Stomach (tissue), 8 donors: ENCODE measurements at regions not wholly inside any gene's neighbourhood (a gene's known extent, or its start where the extent isn't known, plus 50 kb on each side); places are given as distances from the start of the nearest gene placed in this dataset.

ENCODE experiments used
- DNase-seq, 2 donors: peaks; one replicate each; pipeline versions ENCODE4 v3.0.0 to v3.0.0-alpha.2; 2013 to 2019
- H3K27ac ChIP-seq, 5 donors: fragments of 200-600 bp in 4 of 5; sonication (generic) in 4 of 5; one replicate each; pipeline ENCODE4 v1.5.1; 2013 to 2019; ENCODE audit warnings: mild to moderate bottlenecking in 1 of 5, moderate library complexity in 1 of 5
- H3K27me3 ChIP-seq, 3 donors: fragments of 200-600 bp; sonication (generic); one replicate each; pipeline ENCODE4 v1.5.1; 2017 to 2019; ENCODE audit warnings: mixed run types in 1 of 3
- H3K36me3 ChIP-seq, 4 donors: fragments of 200-600 bp; sonication (generic); 1 replicate in 3 of 4; 2 replicates in 1 of 4; pipeline ENCODE4 v1.5.1; 2016 to 2019
- H3K4me1 ChIP-seq, 4 donors: fragments of 200-600 bp; sonication (generic); one replicate each; pipeline ENCODE4 v1.5.1; 2016 to 2019
- H3K4me3 ChIP-seq, 4 donors: fragments of 200-600 bp; sonication (generic) in 3 of 4; one replicate each; pipeline ENCODE4 v1.5.1; 2016 to 2019; ENCODE audit warnings: mild to moderate bottlenecking in 1 of 4
- H3K9me3 ChIP-seq, 4 donors: fragments of 200-600 bp; sonication (generic); one replicate each; pipeline ENCODE4 v1.5.1; 2016 to 2019
- CTCF ChIP-seq, 7 experiments: fragments of 450-650 bp in 4 of 7; fragments of 200-600 bp in 3 of 7; sonication (generic) in 3 of 7; IDR thresholded peaks; one replicate each; pipeline ENCODE4 v1.5.1; 2016 to 2019; ENCODE audit warnings: antibody characterized with exemption in 7 of 7, control low read depth in 2 of 7, mild to moderate bottlenecking in 1 of 7
- EP300 ChIP-seq: sonication (generic); formaldehyde crosslinking; IDR thresholded peaks from one replicate; pipeline ENCODE4 v1.6.1; 2017; ENCODE audit warnings: antibody characterized with exemption
- POLR2A ChIP-seq, 4 donors: fragments of 450-650 bp; IDR thresholded peaks; one replicate each; pipeline ENCODE4 v1.6.1; 2016; ENCODE audit warnings: antibody characterized with exemption in 4 of 4, control low read depth in 2 of 4, mild to moderate bottlenecking in 1 of 4, moderate library complexity in 1 of 4
- POLR2AphosphoS5 ChIP-seq, 3 donors: sonication (generic); formaldehyde crosslinking; IDR thresholded peaks; one replicate each; pipeline ENCODE4 v1.6.1; 2016; ENCODE audit warnings: antibody characterized with exemption in 3 of 3
- WGBS, 5 donors: extraction: QIAGEN DNeasy Blood & Tissue Kit in 3 of 5; methylation state at CpG; one replicate each; pipeline versions ENCODE4 v1.1.5 to v1.1.7; 2013 to 2018; 5-methylcytosine and 5-hydroxymethylcytosine counted together
- intact Hi-C: fragments of 100-400 bp; cut with DNase I; formaldehyde crosslinking; loops from one replicate; pipeline ENCODE4 v1.15.1; 2023; ENCODE audit warnings: low total_unique reads
- donor health status: healthy with polysubstance abuse.
- donor health status: Bipolar disorder and iron deficiency.
- donor health status: healthy.

- no peak for DNase-seq
- H3K36me3 ChIP-seq, result no peaks in the 10 kb centered on the region
- H3K4me1 ChIP-seq, result no peaks in the 10 kb centered on the region
- H3K9me3 ChIP-seq, result no peaks in the 10 kb centered on the region
- H3K4me3 ChIP-seq, result no peak overlapping the region
- H3K27me3 ChIP-seq, result no peaks in the 10 kb centered on the region
- 76 to 84% (median 78%) methylated on average over 3 of the region's 3 CpGs for WGBS, 5 donors
- intact Hi-C loops, result no loop called here
- H3K27ac ChIP-seq, result no peak overlapping the region
- no peak for TF ChIP-seq CTCF (IDR thresholded peaks at IDR 0.05)
- TF ChIP-seq POLR2A (IDR thresholded peaks at IDR 0.05), result no peak
- no peak for TF ChIP-seq POLR2AphosphoS5 (IDR thresholded peaks at IDR 0.05)
- TF ChIP-seq EP300, result no peak
These were observed 267.8 kb upstream of the MANEA start for GRCh38 chr6:95309545-95309944.

- 65 to 90% (median 80%) methylated on average over 1 of the region's 1 CpG for WGBS, 5 donors
- no peaks in the 10 kb centered on the region for H3K27me3 ChIP-seq
- intact Hi-C loops, result no loop called here
- H3K36me3 ChIP-seq, result no peaks in the 10 kb centered on the region
- TF ChIP-seq POLR2AphosphoS5 (IDR thresholded peaks at IDR 0.05), result no peak
- no peak for TF ChIP-seq CTCF (IDR thresholded peaks at IDR 0.05)
- no peak for TF ChIP-seq POLR2A (IDR thresholded peaks at IDR 0.05)
- no peak for TF ChIP-seq EP300
- H3K4me3 ChIP-seq, result no peak overlapping the region
- H3K4me1 ChIP-seq, result no peaks in the 10 kb centered on the region
- DNase-seq, result no peak
- no peaks in the 10 kb centered on the region for H3K9me3 ChIP-seq
- no peak overlapping the region for H3K27ac ChIP-seq
These were observed 259.2 kb upstream of the MANEA start for GRCh38 chr6:95318137-95318536.

- Histone ChIP-seq H3K4me3 (no peak overlapping the region), H3K4me1 (no peaks in the 10 kb centered on the region), H3K9me3 (no peaks in the 10 kb centered on the region), H3K27ac (no peak overlapping the region), H3K36me3 (no peaks in the 10 kb centered on the region), H3K27me3 (no peaks in the 10 kb centered on the region)
- no peak for TF ChIP-seq POLR2A (IDR thresholded peaks at IDR 0.05)
- TF ChIP-seq CTCF (IDR thresholded peaks at IDR 0.05), result no peak
- TF ChIP-seq POLR2AphosphoS5 (IDR thresholded peaks at IDR 0.05), result no peak
- no peak for TF ChIP-seq EP300
- WGBS, 5 donors, result 62 to 65% (median 64%) methylated on average over 2 of the region's 2 CpGs
- intact Hi-C loops, result no loop called here
- DNase-seq, result no peak
These were observed 256.2 kb upstream of the MANEA start for GRCh38 chr6:95321126-95321525.

GRCh38 chr6:95325916-95326315 lies 251.4 kb upstream of the MANEA start:
- WGBS, 5 donors, result 24 to 70% (median 51%) methylated on average over 1 of the region's 1 CpG
- DNase-seq, result no peak
- H3K36me3 ChIP-seq, result no peaks in the 10 kb centered on the region
- TF ChIP-seq EP300, result no peak
- TF ChIP-seq POLR2AphosphoS5 (IDR thresholded peaks at IDR 0.05), result no peak
- no peak for TF ChIP-seq CTCF (IDR thresholded peaks at IDR 0.05)
- no peak for TF ChIP-seq POLR2A (IDR thresholded peaks at IDR 0.05)
- no peak overlapping the region for H3K27ac ChIP-seq
- H3K4me3 ChIP-seq, result no peak overlapping the region
- H3K4me1 ChIP-seq, result no peaks in the 10 kb centered on the region
- H3K27me3 ChIP-seq, result no peaks in the 10 kb centered on the region
- intact Hi-C loops, result no loop called here
- H3K9me3 ChIP-seq, result no peaks in the 10 kb centered on the region
